Stomach (tissue), 4 donors: ENCODE measurements at regions not wholly inside any gene's neighbourhood (a gene's known extent, or its start where the extent isn't known, plus 50 kb on each side); places are given as distances from the start of the nearest gene placed in this dataset.

Source experiments
- POLR2A ChIP-seq, 4 donors: fragments of 450-650 bp; IDR thresholded peaks; one replicate each; pipeline ENCODE4 v1.6.1; 2016; ENCODE audit warnings: antibody characterized with exemption in 4 of 4, control low read depth in 2 of 4, mild to moderate bottlenecking in 1 of 4, moderate library complexity in 1 of 4
- POLR2AphosphoS5 ChIP-seq, 3 donors: sonication (generic); formaldehyde crosslinking; IDR thresholded peaks; one replicate each; pipeline ENCODE4 v1.6.1; 2016; ENCODE audit warnings: antibody characterized with exemption in 3 of 3

- TF ChIP-seq POLR2A (IDR thresholded peaks at IDR 0.05) (no peak), POLR2AphosphoS5 (IDR thresholded peaks at IDR 0.05) (no peak)
Observed at GRCh38 chr14:89493877-89494634, 77.0 kb upstream of the FOXN3 start.
